ENCODE measurements at regions not wholly inside any gene's neighbourhood (a gene's known extent, or its start where the extent isn't known, plus 50 kb on each side); places are given as distances from the start of the nearest gene placed in this dataset.
"Not testable (repeated sequence)": the region's sequence is repeated elsewhere in the genome, so short reads cannot be mapped to it uniquely, and the experiment has no call there.

GRCh38 chr12:17918013-17918412, 172.0 kb downstream of the RERGL start:
- POLR2A ChIA-PET = no interaction called here
- CTCF ChIA-PET = no interaction called here

GRCh38 chr12:17884581-17884980, 205.4 kb downstream of the RERGL start:
- ChIA-PET POLR2A (no interaction called here), CTCF (no interaction called here)
- DNase-seq (ENCODE audit: extremely low spot score) = no peak
- no peak for TF ChIP-seq CTCF (IDR thresholded peaks at IDR 0.05; ENCODE audit: control extremely low read depth, extremely low read depth, low read depth, missing control alignments)

More at GRCh38 chr12:17918013-17918412, 172.0 kb downstream of the RERGL start:
- DNase-seq (ENCODE audit: extremely low spot score) = no peak
- TF ChIP-seq CTCF (IDR thresholded peaks at IDR 0.05; ENCODE audit: control extremely low read depth, extremely low read depth, low read depth, missing control alignments) = no peak

- no peak for TF ChIP-seq CTCF (IDR thresholded peaks at IDR 0.05; ENCODE audit: control extremely low read depth, extremely low read depth, low read depth, missing control alignments)
- ChIA-PET CTCF (no interaction called here), POLR2A (no interaction called here)
- DNase-seq (ENCODE audit: extremely low spot score) = no peak
Observed at GRCh38 chr12:17878714-17879113, 211.3 kb downstream of the RERGL start.

- DNase-seq (ENCODE audit: extremely low spot score) = no peak
- no peak for TF ChIP-seq CTCF (IDR thresholded peaks at IDR 0.05; ENCODE audit: control extremely low read depth, extremely low read depth, low read depth, missing control alignments)
- POLR2A ChIA-PET = no interaction called here
- CTCF ChIA-PET = interaction anchor here (1.2 kb wide), 1 partner anchor 15 kb away, joined by 3 read pairs; no protein-coding TSS in a partner anchor
Observed at GRCh38 chr12:17875230-17875629, 214.8 kb downstream of the RERGL start.

GRCh38 chr12:17866802-17867201, 223.2 kb downstream of the RERGL start:
- TF ChIP-seq CTCF (IDR thresholded peaks at IDR 0.05; ENCODE audit: control extremely low read depth, extremely low read depth, low read depth, missing control alignments) = no peak
- ChIA-PET POLR2A (no interaction called here), CTCF (no interaction called here)
- DNase-seq (ENCODE audit: extremely low spot score) = no peak

- POLR2A ChIA-PET; DNase-seq (ENCODE audit: extremely low spot score): not testable (repeated sequence)
- CTCF ChIA-PET = interaction anchor here (1.0 kb wide), 1 partner anchor 90 kb away, joined by 3 read pairs; no protein-coding TSS in a partner anchor
Observed at GRCh38 chr12:17855548-17855947, 234.4 kb downstream of the RERGL start.

GRCh38 chr12:17853054-17853453, 236.9 kb downstream of the RERGL start:
- ChIA-PET POLR2A (no interaction called here), CTCF (no interaction called here)
- no peak for DNase-seq (ENCODE audit: extremely low spot score)
- TF ChIP-seq CTCF (IDR thresholded peaks at IDR 0.05; ENCODE audit: control extremely low read depth, extremely low read depth, low read depth, missing control alignments) = no peak

All from GM10248 (cell line).